Stomach (tissue), 8 donors: ENCODE measurements at regions not wholly inside any gene's neighbourhood (a gene's known extent, or its start where the extent isn't known, plus 50 kb on each side); places are given as distances from the start of the nearest gene placed in this dataset.

Experiments
- DNase-seq, 2 donors: peaks; one replicate each; pipeline versions ENCODE4 v3.0.0 to v3.0.0-alpha.2; 2013 to 2019
- H3K27ac ChIP-seq, 5 donors: fragments of 200-600 bp in 4 of 5; sonication (generic) in 4 of 5; one replicate each; pipeline ENCODE4 v1.5.1; 2013 to 2019; ENCODE audit warnings: mild to moderate bottlenecking in 1 of 5, moderate library complexity in 1 of 5
- H3K27me3 ChIP-seq, 3 donors: fragments of 200-600 bp; sonication (generic); one replicate each; pipeline ENCODE4 v1.5.1; 2017 to 2019; ENCODE audit warnings: mixed run types in 1 of 3
- H3K36me3 ChIP-seq, 4 donors: fragments of 200-600 bp; sonication (generic); 1 replicate in 3 of 4; 2 replicates in 1 of 4; pipeline ENCODE4 v1.5.1; 2016 to 2019
- H3K4me1 ChIP-seq, 4 donors: fragments of 200-600 bp; sonication (generic); one replicate each; pipeline ENCODE4 v1.5.1; 2016 to 2019
- H3K4me3 ChIP-seq, 4 donors: fragments of 200-600 bp; sonication (generic) in 3 of 4; one replicate each; pipeline ENCODE4 v1.5.1; 2016 to 2019; ENCODE audit warnings: mild to moderate bottlenecking in 1 of 4
- H3K9me3 ChIP-seq, 4 donors: fragments of 200-600 bp; sonication (generic); one replicate each; pipeline ENCODE4 v1.5.1; 2016 to 2019
- CTCF ChIP-seq, 7 experiments: fragments of 450-650 bp in 4 of 7; fragments of 200-600 bp in 3 of 7; sonication (generic) in 3 of 7; IDR thresholded peaks; one replicate each; pipeline ENCODE4 v1.5.1; 2016 to 2019; ENCODE audit warnings: antibody characterized with exemption in 7 of 7, control low read depth in 2 of 7, mild to moderate bottlenecking in 1 of 7
- EP300 ChIP-seq: sonication (generic); formaldehyde crosslinking; IDR thresholded peaks from one replicate; pipeline ENCODE4 v1.6.1; 2017; ENCODE audit warnings: antibody characterized with exemption
- POLR2A ChIP-seq, 4 donors: fragments of 450-650 bp; IDR thresholded peaks; one replicate each; pipeline ENCODE4 v1.6.1; 2016; ENCODE audit warnings: antibody characterized with exemption in 4 of 4, control low read depth in 2 of 4, mild to moderate bottlenecking in 1 of 4, moderate library complexity in 1 of 4
- POLR2AphosphoS5 ChIP-seq, 3 donors: sonication (generic); formaldehyde crosslinking; IDR thresholded peaks; one replicate each; pipeline ENCODE4 v1.6.1; 2016; ENCODE audit warnings: antibody characterized with exemption in 3 of 3
- WGBS, 5 donors: extraction: QIAGEN DNeasy Blood & Tissue Kit in 3 of 5; methylation state at CpG; one replicate each; pipeline versions ENCODE4 v1.1.5 to v1.1.7; 2013 to 2018; 5-methylcytosine and 5-hydroxymethylcytosine counted together
- intact Hi-C: fragments of 100-400 bp; cut with DNase I; formaldehyde crosslinking; loops from one replicate; pipeline ENCODE4 v1.15.1; 2023; ENCODE audit warnings: low total_unique reads
- donor health status: healthy with polysubstance abuse.
- donor health status: Bipolar disorder and iron deficiency.
- donor health status: healthy.

- intact Hi-C loops: no loop called here
- Histone ChIP-seq H3K4me3 (no peak overlapping the region), H3K27me3 (no peaks in the 10 kb centered on the region), H3K9me3 (peaks cover 0 to 8% (median 6%) of the 10 kb centered on the region in 4 donors), H3K27ac (no peak overlapping the region), H3K36me3 (no peaks in the 10 kb centered on the region), H3K4me1 (no peaks in the 10 kb centered on the region)
- no peak for DNase-seq
- TF ChIP-seq EP300 (no peak), POLR2AphosphoS5 (IDR thresholded peaks at IDR 0.05) (no peak), CTCF (IDR thresholded peaks at IDR 0.05) (no peak)
- 63 to 79% (median 71%) methylated on average over 4 of the region's 4 CpGs for WGBS, 5 donors
Observed at GRCh38 chr2:35356332-35356731, 999.2 kb upstream of the CRIM1 start.

- Histone ChIP-seq H3K9me3 (peaks cover 0 to 6% (median 6%) of the 10 kb centered on the region in 4 donors), H3K4me1 (no peaks in the 10 kb centered on the region), H3K27me3 (no peaks in the 10 kb centered on the region), H3K36me3 (no peaks in the 10 kb centered on the region), H3K27ac (no peak overlapping the region), H3K4me3 (no peak overlapping the region)
- intact Hi-C loops: no loop called here
- DNase-seq: no peak
- 90 to 95% (median 91%) methylated on average over 4 to 6 of the region's 6 CpGs for WGBS, 5 donors
- TF ChIP-seq POLR2AphosphoS5 (IDR thresholded peaks at IDR 0.05) (no peak), EP300 (no peak), CTCF (IDR thresholded peaks at IDR 0.05) (no peak), POLR2A (IDR thresholded peaks at IDR 0.05) (no peak)
Observed at GRCh38 chr2:35355056-35355455, 1000.5 kb upstream of the CRIM1 start.

DNA sequence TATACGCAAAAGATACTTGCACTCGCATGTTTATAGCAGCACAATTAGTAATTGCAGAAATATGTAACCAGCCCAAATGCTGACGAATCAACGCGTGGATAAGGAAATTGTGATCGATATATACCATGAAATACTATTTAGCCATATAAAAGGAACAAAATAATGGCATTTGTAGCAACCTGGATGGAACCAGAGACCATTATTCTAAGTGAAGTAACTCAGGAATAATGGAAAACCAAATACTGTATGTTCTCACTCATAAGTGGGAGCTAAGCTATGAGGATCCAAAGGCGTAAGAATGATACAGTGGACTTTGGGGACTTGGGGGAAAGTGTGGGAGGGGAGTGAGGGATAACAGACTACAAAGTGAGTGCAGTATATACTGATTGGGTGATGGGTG lies 1008.0 kb upstream of the CRIM1 start:
- H3K27me3 ChIP-seq: no peaks in the 10 kb centered on the region
- no peak overlapping the region for H3K4me3 ChIP-seq
- peaks cover 0 to 16% (median 12%) of the 10 kb centered on the region in 4 donors for H3K9me3 ChIP-seq
- 81 to 94% (median 88%) methylated on average over 7 of the region's 7 CpGs for WGBS, 5 donors
- no peaks in the 10 kb centered on the region for H3K4me1 ChIP-seq
- TF ChIP-seq POLR2A (IDR thresholded peaks at IDR 0.05) (no peak), CTCF (IDR thresholded peaks at IDR 0.05) (no peak)
- DNase-seq: no peak
- intact Hi-C loops: no loop called here
- no peaks in the 10 kb centered on the region for H3K36me3 ChIP-seq
- H3K27ac ChIP-seq: no peak overlapping the region

- Histone ChIP-seq H3K27ac (no peak overlapping the region), H3K27me3 (no peaks in the 10 kb centered on the region), H3K36me3 (no peaks in the 10 kb centered on the region), H3K9me3 (peaks cover 0 to 32% (median 24%) of the 10 kb centered on the region in 4 donors), H3K4me1 (no peaks in the 10 kb centered on the region), H3K4me3 (no peak overlapping the region)
- WGBS, 5 donors: 66 to 82% (median 68%) methylated on average over 4 of the region's 4 CpGs
- no peak for DNase-seq
- intact Hi-C loops: no loop called here
- no peak for TF ChIP-seq POLR2A (IDR thresholded peaks at IDR 0.05)
- TF ChIP-seq EP300: no peak
- no peak for TF ChIP-seq POLR2AphosphoS5 (IDR thresholded peaks at IDR 0.05)
- no peak for TF ChIP-seq CTCF (IDR thresholded peaks at IDR 0.05)
Observed at GRCh38 chr2:35343135-35343534, 1012.4 kb upstream of the CRIM1 start.

- Histone ChIP-seq H3K4me3 (no peak overlapping the region), H3K9me3 (peaks cover 0 to 32% (median 24%) of the 10 kb centered on the region in 4 donors), H3K27ac (no peak overlapping the region), H3K27me3 (no peaks in the 10 kb centered on the region), H3K4me1 (no peaks in the 10 kb centered on the region), H3K36me3 (no peaks in the 10 kb centered on the region)
- intact Hi-C loops: no loop called here
- no peak for DNase-seq
- no peak for TF ChIP-seq EP300
- no peak for TF ChIP-seq POLR2AphosphoS5 (IDR thresholded peaks at IDR 0.05)
- TF ChIP-seq POLR2A (IDR thresholded peaks at IDR 0.05): no peak
- no peak for TF ChIP-seq CTCF (IDR thresholded peaks at IDR 0.05)
Observed at GRCh38 chr2:35339211-35339610, 1016.4 kb upstream of the CRIM1 start.
